ENCODE measurements at regions not wholly inside any gene's neighbourhood (a gene's known extent, or its start where the extent isn't known, plus 50 kb on each side); places are given as distances from the start of the nearest gene placed in this dataset.

- TF ChIP-seq EZH2 (IDR thresholded peaks at IDR 0.05) (no peak), POLR2AphosphoS5 (IDR thresholded peaks at IDR 0.05; ENCODE audit: borderline replicate concordance, low read depth, low read length) (no peak), FOXP2 (optimal IDR thresholded peaks at IDR 0.05; ENCODE audit: control extremely low read depth, extremely low read length, insufficient read depth) (no peak)
Observed at GRCh38 chr13:84630476-84630875, 748.2 kb upstream of the SLITRK1 start.
